ENCODE measurements at regions not wholly inside any gene's neighbourhood (a gene's known extent, or its start where the extent isn't known, plus 50 kb on each side); places are given as distances from the start of the nearest gene placed in this dataset.
A peak's percentile ranks its signal among the peaks of the same experiment; 100 is the strongest.
"Not testable (repeated sequence)": the region's sequence is repeated elsewhere in the genome, so short reads cannot be mapped to it uniquely, and the experiment has no call there.

- no peak for DNase-seq (ENCODE audit: low spot score)
These were observed 428.7 kb upstream of the ACVR2A start for GRCh38 chr2:147416099-147416498.

GRCh38 chr2:147414656-147415055, 430.2 kb upstream of the ACVR2A start:
- not testable (repeated sequence) for DNase-seq (ENCODE audit: low spot score)

GRCh38 chr2:147408357-147408756, 436.5 kb upstream of the ACVR2A start:
- DNase-seq (ENCODE audit: low spot score) = no peak

GRCh38 chr2:147405651-147406050, 439.2 kb upstream of the ACVR2A start:
- no peak for DNase-seq (ENCODE audit: low spot score)

GRCh38 chr2:147398996-147399395, 445.8 kb upstream of the ACVR2A start:
- DNase-seq (ENCODE audit: low spot score) = no peak

- no peak for DNase-seq (ENCODE audit: low spot score)
These were observed 446.5 kb upstream of the ACVR2A start for GRCh38 chr2:147398301-147398700.

GRCh38 chr2:147396890-147397289, 447.9 kb upstream of the ACVR2A start:
- no peak for DNase-seq (ENCODE audit: low spot score)

GRCh38 chr2:147394179-147394790, 450.5 kb upstream of the ACVR2A start:
- DNase-seq (ENCODE audit: low spot score) = no peak

GRCh38 chr2:147392180-147392579, 452.6 kb upstream of the ACVR2A start:
- DNase-seq (ENCODE audit: low spot score) = no peak

GRCh38 chr2:147390475-147390874, 454.4 kb upstream of the ACVR2A start:
- no peak for DNase-seq (ENCODE audit: low spot score)

GRCh38 chr2:147389218-147389617, 455.6 kb upstream of the ACVR2A start:
- no peak for DNase-seq (ENCODE audit: low spot score)

- no peak for DNase-seq (ENCODE audit: low spot score)
These were observed 456.6 kb upstream of the ACVR2A start for GRCh38 chr2:147388217-147388616.

GRCh38 chr2:147386284-147386683, 458.5 kb upstream of the ACVR2A start:
- DNase-seq (ENCODE audit: low spot score) = no peak

- no peak for DNase-seq (ENCODE audit: low spot score)
These were observed 459.2 kb upstream of the ACVR2A start for GRCh38 chr2:147385600-147385999.

GRCh38 chr2:147384659-147385058, 460.2 kb upstream of the ACVR2A start:
- DNase-seq (ENCODE audit: low spot score) = no peak

- no peak for DNase-seq (ENCODE audit: low spot score)
These were observed 462.4 kb upstream of the ACVR2A start for GRCh38 chr2:147382322-147382948.

GRCh38 chr2:147378403-147378802, 466.4 kb upstream of the ACVR2A start:
- no peak for DNase-seq (ENCODE audit: low spot score)

- no peak for DNase-seq (ENCODE audit: low spot score)
These were observed 469.8 kb upstream of the ACVR2A start for GRCh38 chr2:147375073-147375472.

GRCh38 chr2:147374423-147374811, 470.4 kb upstream of the ACVR2A start:
- DNase-seq (ENCODE audit: low spot score) = no peak

GRCh38 chr2:147373800-147374422, 470.9 kb upstream of the ACVR2A start:
- no peak for DNase-seq (ENCODE audit: low spot score)

- no peak for DNase-seq (ENCODE audit: low spot score)
These were observed 476.5 kb upstream of the ACVR2A start for GRCh38 chr2:147368306-147368705.

- DNase-seq (ENCODE audit: low spot score) = no peak
These were observed 478.6 kb upstream of the ACVR2A start for GRCh38 chr2:147366279-147366678.

GRCh38 chr2:147365622-147366021, 479.2 kb upstream of the ACVR2A start:
- no peak for DNase-seq (ENCODE audit: low spot score)

GRCh38 chr2:147364597-147364996, 480.2 kb upstream of the ACVR2A start:
- peak; percentile 4 for DNase-seq (ENCODE audit: low spot score)
